Muscle layer of colon (tissue), 2 donors: ENCODE measurements at regions not wholly inside any gene's neighbourhood (a gene's known extent, or its start where the extent isn't known, plus 50 kb on each side); places are given as distances from the start of the nearest gene placed in this dataset.

Experiments used
- H3K27ac ChIP-seq: one replicate; pipeline ENCODE4 v1.7.0; 2013; ENCODE audit warnings: low read depth, mild to moderate bottlenecking, low read length, moderate library complexity
- H3K27me3 ChIP-seq, 2 donors: one replicate each; pipeline ENCODE4 v1.7.0; 2013; ENCODE audit warnings: low read length in 2 of 2, mild to moderate bottlenecking in 2 of 2; ENCODE audit not compliant: insufficient read depth in 2 of 2, control insufficient read depth in 1 of 2
- H3K36me3 ChIP-seq: one replicate; pipeline ENCODE4 v1.7.0; 2013; ENCODE audit warnings: mild to moderate bottlenecking, low read length; ENCODE audit not compliant: insufficient read depth
- H3K4me1 ChIP-seq: one replicate; pipeline ENCODE4 v1.7.0; 2013; ENCODE audit warnings: mild to moderate bottlenecking, low read length; ENCODE audit not compliant: insufficient read depth
- H3K4me3 ChIP-seq, 2 donors: one replicate each; pipeline ENCODE4 v1.7.0; 2013; ENCODE audit warnings: low read length in 2 of 2, low read depth in 1 of 2, mild to moderate bottlenecking in 1 of 2, moderate library complexity in 1 of 2
- H3K9ac ChIP-seq: one replicate; pipeline ENCODE4 v1.7.0; 2013; ENCODE audit warnings: low read length
- H3K9me3 ChIP-seq: one replicate; pipeline ENCODE4 v1.7.0; 2013; ENCODE audit warnings: mild to moderate bottlenecking, low read length
- donor health status: abdominal sarcoma.
- donor health status: Adenocarcinoma of cecum.

GRCh38 chr15:77746254-77747174 is 113.8 kb upstream of the LINGO1 start:
- no peak overlapping the region for H3K27ac ChIP-seq
- H3K9ac ChIP-seq: no peak overlapping the region
- peaks cover 4% of the 10 kb centered on the region for H3K4me1 ChIP-seq
- H3K9me3 ChIP-seq: no peaks in the 10 kb centered on the region
- no peak overlapping the region for H3K4me3 ChIP-seq
- no peaks in the 10 kb centered on the region for H3K36me3 ChIP-seq
- peaks cover 0 to 13% of the 10 kb centered on the region in 2 donors for H3K27me3 ChIP-seq

GRCh38 chr15:77744398-77744797 is 111.7 kb upstream of the LINGO1 start:
- Histone ChIP-seq H3K9me3 (no peaks in the 10 kb centered on the region), H3K27me3 (peaks cover 0 to 31% of the 10 kb centered on the region in 2 donors), H3K4me1 (peaks cover 4% of the 10 kb centered on the region), H3K27ac (no peak overlapping the region), H3K36me3 (no peaks in the 10 kb centered on the region), H3K9ac (no peak overlapping the region), H3K4me3 (no peak overlapping the region)

GRCh38 chr15:77742570-77742969 is 109.9 kb upstream of the LINGO1 start:
- H3K36me3 ChIP-seq: no peaks in the 10 kb centered on the region
- H3K27ac ChIP-seq: no peak overlapping the region
- no peak overlapping the region for H3K9ac ChIP-seq
- no peaks in the 10 kb centered on the region for H3K9me3 ChIP-seq
- peaks cover 4% of the 10 kb centered on the region for H3K4me1 ChIP-seq
- no peak overlapping the region for H3K4me3 ChIP-seq
- H3K27me3 ChIP-seq: peaks cover 0 to 32% of the 10 kb centered on the region in 2 donors

GRCh38 chr15:77742127-77742526 is 109.4 kb upstream of the LINGO1 start:
- peaks cover 0 to 32% of the 10 kb centered on the region in 2 donors for H3K27me3 ChIP-seq
- no peaks in the 10 kb centered on the region for H3K4me1 ChIP-seq
- H3K9me3 ChIP-seq: no peaks in the 10 kb centered on the region
- no peak overlapping the region for H3K27ac ChIP-seq
- no peaks in the 10 kb centered on the region for H3K36me3 ChIP-seq
- no peak overlapping the region for H3K4me3 ChIP-seq
- H3K9ac ChIP-seq: no peak overlapping the region

- Histone ChIP-seq H3K36me3 (no peaks in the 10 kb centered on the region), H3K27me3 (peaks cover 0 to 32% of the 10 kb centered on the region in 2 donors), H3K27ac (no peak overlapping the region)
These were observed 108.4 kb upstream of the LINGO1 start for GRCh38 chr15:77741106-77741505.

GRCh38 chr15:77739591-77740378 is 107.1 kb upstream of the LINGO1 start:
- Histone ChIP-seq H3K27me3 (peaks cover 0 to 32% of the 10 kb centered on the region in 2 donors), H3K9me3 (no peaks in the 10 kb centered on the region), H3K9ac (no peak overlapping the region), H3K27ac (no peak overlapping the region), H3K36me3 (no peaks in the 10 kb centered on the region), H3K4me3 (no peak overlapping the region), H3K4me1 (no peaks in the 10 kb centered on the region)

More at GRCh38 chr15:77741106-77741505, 108.4 kb upstream of the LINGO1 start:
- no peak overlapping the region for H3K4me3 ChIP-seq
- H3K9ac ChIP-seq: no peak overlapping the region
- H3K4me1 ChIP-seq: no peaks in the 10 kb centered on the region
- H3K9me3 ChIP-seq: no peaks in the 10 kb centered on the region

- Histone ChIP-seq H3K27me3 (peaks cover 0 to 32% of the 10 kb centered on the region in 2 donors), H3K36me3 (no peaks in the 10 kb centered on the region), H3K4me1 (no peaks in the 10 kb centered on the region), H3K4me3 (no peak overlapping the region), H3K9ac (no peak overlapping the region), H3K27ac (no peak overlapping the region), H3K9me3 (no peaks in the 10 kb centered on the region)
These were observed 106.0 kb upstream of the LINGO1 start for GRCh38 chr15:77738441-77739302.

GRCh38 chr15:77738038-77738370 is 105.3 kb upstream of the LINGO1 start:
- peaks cover 0 to 28% of the 10 kb centered on the region in 2 donors for H3K27me3 ChIP-seq
- no peak overlapping the region for H3K27ac ChIP-seq
- no peak overlapping the region for H3K9ac ChIP-seq
- H3K9me3 ChIP-seq: no peaks in the 10 kb centered on the region
- no peaks in the 10 kb centered on the region for H3K36me3 ChIP-seq
- H3K4me1 ChIP-seq: no peaks in the 10 kb centered on the region
- H3K4me3 ChIP-seq: no peak overlapping the region

GRCh38 chr15:77737238-77738037 is 104.7 kb upstream of the LINGO1 start:
- no peaks in the 10 kb centered on the region for H3K4me1 ChIP-seq
- peaks cover 0 to 26% of the 10 kb centered on the region in 2 donors for H3K27me3 ChIP-seq

GRCh38 chr15:77734306-77734705 is 101.6 kb upstream of the LINGO1 start:
- Histone ChIP-seq H3K27me3 (peaks cover 0 to 6% of the 10 kb centered on the region in 2 donors), H3K4me1 (no peaks in the 10 kb centered on the region), H3K4me3 (no peak overlapping the region), H3K9ac (no peak overlapping the region), H3K27ac (no peak overlapping the region), H3K9me3 (no peaks in the 10 kb centered on the region), H3K36me3 (no peaks in the 10 kb centered on the region)

More at GRCh38 chr15:77737238-77738037, 104.7 kb upstream of the LINGO1 start:
- Histone ChIP-seq H3K27ac (no peak overlapping the region), H3K36me3 (no peaks in the 10 kb centered on the region), H3K9me3 (no peaks in the 10 kb centered on the region), H3K4me3 (no peak overlapping the region), H3K9ac (no peak overlapping the region)
